ENCODE measurements at regions not wholly inside any gene's neighbourhood (a gene's known extent, or its start where the extent isn't known, plus 50 kb on each side); places are given as distances from the start of the nearest gene placed in this dataset.

- H2AFZ ChIP-seq (ENCODE audit: low read depth, low read length, severe bottlenecking), result no peak overlapping the region
- no peak for TF ChIP-seq CTCF (IDR thresholded peaks at IDR 0.05; ENCODE audit: insufficient read depth, low read length, poor library complexity, severe bottlenecking)
- no peak for TF ChIP-seq EZH2phosphoT487 (conservative IDR thresholded peaks at IDR 0.05; ENCODE audit: low read length)
- no peaks in the 10 kb centered on the region for H3K9me3 ChIP-seq (ENCODE audit: insufficient read depth, low read length)
- no peak overlapping the region for H3K9ac ChIP-seq (ENCODE audit: low read length)
- no peaks in the 10 kb centered on the region for H3K9me2 ChIP-seq (replicated peaks; ENCODE audit: insufficient read depth, low read length)
- no peaks in the 10 kb centered on the region for H3K36me3 ChIP-seq (ENCODE audit: low read length)
- H3K79me2 ChIP-seq (ENCODE audit: insufficient read depth, low read length), result no peaks in the 10 kb centered on the region
- H3K4me3 ChIP-seq (ENCODE audit: insufficient read depth, low read length, poor library complexity, severe bottlenecking), result no peak overlapping the region
- H4K20me1 ChIP-seq (ENCODE audit: low read depth, low read length), result no peaks in the 10 kb centered on the region
- no peaks in the 10 kb centered on the region for H3K27me3 ChIP-seq (ENCODE audit: low read length)
- no peaks in the 10 kb centered on the region for H3F3A ChIP-seq (ENCODE audit: insufficient read depth)
- no peak overlapping the region for H3K4me2 ChIP-seq (ENCODE audit: low read depth, low read length, poor library complexity, severe bottlenecking)
- H3K27ac ChIP-seq (ENCODE audit: low read depth, low read length), result no peak overlapping the region
Measured at GRCh38 chr10:121065330-121065729, 214.2 kb downstream of the WDR11 start.

- Histone ChIP-seq H3K4me2 (ENCODE audit: low read depth, low read length, poor library complexity, severe bottlenecking) (no peak overlapping the region), H3K36me3 (ENCODE audit: low read length) (no peaks in the 10 kb centered on the region), H3F3A (ENCODE audit: insufficient read depth) (no peaks in the 10 kb centered on the region), H3K79me2 (ENCODE audit: insufficient read depth, low read length) (no peaks in the 10 kb centered on the region), H3K4me3 (ENCODE audit: insufficient read depth, low read length, poor library complexity, severe bottlenecking) (no peak overlapping the region), H3K9me2 (replicated peaks; ENCODE audit: insufficient read depth, low read length) (no peaks in the 10 kb centered on the region), H3K9me3 (ENCODE audit: insufficient read depth, low read length) (no peaks in the 10 kb centered on the region), H3K27ac (ENCODE audit: low read depth, low read length) (no peak overlapping the region), H4K20me1 (ENCODE audit: low read depth, low read length) (no peaks in the 10 kb centered on the region), H2AFZ (ENCODE audit: low read depth, low read length, severe bottlenecking) (no peak overlapping the region), H3K9ac (ENCODE audit: low read length) (no peak overlapping the region), H3K27me3 (ENCODE audit: low read length) (no peaks in the 10 kb centered on the region)
- TF ChIP-seq CTCF (IDR thresholded peaks at IDR 0.05; ENCODE audit: insufficient read depth, low read length, poor library complexity, severe bottlenecking), result no peak
- TF ChIP-seq EZH2phosphoT487 (conservative IDR thresholded peaks at IDR 0.05; ENCODE audit: low read length), result no peak
Measured at GRCh38 chr10:121069061-121069850, 218.1 kb downstream of the WDR11 start.

- H3K4me2 ChIP-seq (ENCODE audit: low read depth, low read length, poor library complexity, severe bottlenecking), result no peak overlapping the region
- no peaks in the 10 kb centered on the region for H3K9me2 ChIP-seq (replicated peaks; ENCODE audit: insufficient read depth, low read length)
- H3K36me3 ChIP-seq (ENCODE audit: low read length), result no peaks in the 10 kb centered on the region
- H3K4me3 ChIP-seq (ENCODE audit: insufficient read depth, low read length, poor library complexity, severe bottlenecking), result no peak overlapping the region
- no peaks in the 10 kb centered on the region for H3K27me3 ChIP-seq (ENCODE audit: low read length)
- H3K9me3 ChIP-seq (ENCODE audit: insufficient read depth, low read length), result no peaks in the 10 kb centered on the region
- no peak overlapping the region for H3K9ac ChIP-seq (ENCODE audit: low read length)
- H3K79me2 ChIP-seq (ENCODE audit: insufficient read depth, low read length), result no peaks in the 10 kb centered on the region
- no peak overlapping the region for H3K27ac ChIP-seq (ENCODE audit: low read depth, low read length)
- H2AFZ ChIP-seq (ENCODE audit: low read depth, low read length, severe bottlenecking), result no peak overlapping the region
- H3F3A ChIP-seq (ENCODE audit: insufficient read depth), result no peaks in the 10 kb centered on the region
- TF ChIP-seq CTCF (IDR thresholded peaks at IDR 0.05; ENCODE audit: insufficient read depth, low read length, poor library complexity, severe bottlenecking) (peak; percentile 46), EZH2phosphoT487 (conservative IDR thresholded peaks at IDR 0.05; ENCODE audit: low read length) (no peak)
- no peaks in the 10 kb centered on the region for H4K20me1 ChIP-seq (ENCODE audit: low read depth, low read length)
Measured at GRCh38 chr10:121070275-121071070, 219.3 kb downstream of the WDR11 start.
